ENCODE measurements at regions not wholly inside any gene's neighbourhood (a gene's known extent, or its start where the extent isn't known, plus 50 kb on each side); places are given as distances from the start of the nearest gene placed in this dataset.
"Not testable (repeated sequence)": the region's sequence is repeated elsewhere in the genome, so short reads cannot be mapped to it uniquely, and the experiment has no call there.

DNA sequence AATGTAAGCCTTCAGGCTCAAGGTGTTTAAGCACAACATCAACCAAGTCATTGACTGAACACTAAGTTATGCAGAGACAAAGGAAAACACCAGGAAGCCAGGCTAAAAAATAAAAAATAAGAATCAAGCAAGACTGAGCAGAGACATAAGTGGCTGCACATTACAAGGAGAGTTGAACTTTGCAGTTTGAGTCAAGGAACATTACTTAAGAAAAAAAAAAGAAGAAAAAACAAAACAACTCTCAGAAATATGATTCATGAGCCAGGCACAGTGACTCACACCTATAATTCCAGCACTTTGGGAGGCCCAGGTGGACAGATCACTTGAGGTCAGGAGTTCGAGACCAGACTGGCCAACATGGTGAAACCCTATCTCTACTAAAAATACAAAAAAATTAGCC lies 168.1 kb downstream of the C16orf95 start:
- Mint-ChIP-seq H3K36me3 (ENCODE audit: low read depth) (no peaks in the 10 kb centered on the region), H3K4me1 (ENCODE audit: low read depth) (no peaks in the 10 kb centered on the region), H3K9me3 (peaks cover 26% of the 10 kb centered on the region), H3K27ac (no peak overlapping the region), H3K4me3 (no peak overlapping the region), H3K27me3 (ENCODE audit: low read depth) (no peaks in the 10 kb centered on the region)
- DNase-seq (ENCODE audit: low spot score), result no peak

- Mint-ChIP-seq H3K4me1 (ENCODE audit: low read depth) (no peaks in the 10 kb centered on the region), H3K27me3 (ENCODE audit: low read depth) (no peaks in the 10 kb centered on the region), H3K27ac (no peak overlapping the region), H3K4me3 (no peak overlapping the region), H3K36me3 (ENCODE audit: low read depth) (no peaks in the 10 kb centered on the region), H3K9me3 (peaks cover 26% of the 10 kb centered on the region)
- no peak for DNase-seq (ENCODE audit: low spot score)
Observed at GRCh38 chr16:87150262-87150661, 166.9 kb downstream of the C16orf95 start.

GRCh38 chr16:87150681-87151280 lies 166.4 kb downstream of the C16orf95 start:
- Mint-ChIP-seq H3K27me3 (ENCODE audit: low read depth) (no peaks in the 10 kb centered on the region), H3K27ac (no peak overlapping the region), H3K36me3 (ENCODE audit: low read depth) (no peaks in the 10 kb centered on the region), H3K4me1 (ENCODE audit: low read depth) (no peaks in the 10 kb centered on the region), H3K4me3 (no peak overlapping the region), H3K9me3 (peaks cover 26% of the 10 kb centered on the region)
- DNase-seq (ENCODE audit: low spot score), result no peak

DNA sequence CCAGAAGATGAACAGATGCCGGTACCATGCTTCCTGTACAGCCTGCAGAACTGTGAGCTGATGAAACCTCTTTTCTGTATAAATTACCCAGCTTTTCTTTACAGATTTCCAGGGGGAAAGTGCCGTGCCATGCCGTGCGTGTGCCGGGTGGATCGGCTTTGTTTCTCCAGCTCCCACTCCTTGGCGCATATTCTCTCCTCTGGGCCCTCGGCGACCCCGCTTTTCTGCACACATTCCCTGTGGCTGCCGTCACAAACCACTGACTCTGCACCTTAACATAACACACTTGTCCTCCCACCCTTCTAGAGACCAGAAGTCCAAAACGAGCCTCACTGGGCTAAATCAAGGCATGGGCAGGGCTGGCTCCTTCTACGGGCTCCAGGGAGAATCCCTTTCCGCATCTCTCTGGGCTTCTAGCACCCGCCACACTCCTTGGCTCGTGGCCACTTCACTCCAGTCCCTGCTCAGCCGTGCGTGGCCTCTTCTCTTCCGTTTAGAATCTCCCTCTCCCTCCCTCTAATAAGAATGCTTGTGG lies 164.9 kb downstream of the C16orf95 start:
- Mint-ChIP-seq H3K27me3 (ENCODE audit: low read depth) (no peaks in the 10 kb centered on the region), H3K4me3 (no peak overlapping the region), H3K36me3 (ENCODE audit: low read depth) (no peaks in the 10 kb centered on the region), H3K9me3 (peaks cover 23% of the 10 kb centered on the region), H3K4me1 (ENCODE audit: low read depth) (no peaks in the 10 kb centered on the region), H3K27ac (no peak overlapping the region)
- no peak for DNase-seq (ENCODE audit: low spot score)

GRCh38 chr16:87153326-87153725 lies 163.9 kb downstream of the C16orf95 start:
- no peak overlapping the region for H3K27ac Mint-ChIP-seq
- H3K9me3 Mint-ChIP-seq, result peaks cover 21% of the 10 kb centered on the region
- no peak for DNase-seq (ENCODE audit: low spot score)
- no peaks in the 10 kb centered on the region for H3K4me1 Mint-ChIP-seq (ENCODE audit: low read depth)
- H3K27me3 Mint-ChIP-seq (ENCODE audit: low read depth), result no peaks in the 10 kb centered on the region
- no peak overlapping the region for H3K4me3 Mint-ChIP-seq
- H3K36me3 Mint-ChIP-seq (ENCODE audit: low read depth), result no peaks in the 10 kb centered on the region

GRCh38 chr16:87155315-87155714 lies 161.9 kb downstream of the C16orf95 start:
- DNase-seq (ENCODE audit: low spot score); H3K27me3 Mint-ChIP-seq (ENCODE audit: low read depth); H3K4me1 Mint-ChIP-seq (ENCODE audit: low read depth); H3K9me3 Mint-ChIP-seq; H3K27ac Mint-ChIP-seq; H3K36me3 Mint-ChIP-seq (ENCODE audit: low read depth); H3K4me3 Mint-ChIP-seq: not testable (repeated sequence)

GRCh38 chr16:87156195-87156594 lies 161.0 kb downstream of the C16orf95 start:
- Mint-ChIP-seq H3K27me3 (ENCODE audit: low read depth) (no peaks in the 10 kb centered on the region), H3K4me1 (ENCODE audit: low read depth) (no peaks in the 10 kb centered on the region), H3K36me3 (ENCODE audit: low read depth) (no peaks in the 10 kb centered on the region), H3K4me3 (no peak overlapping the region), H3K9me3 (peaks cover 8% of the 10 kb centered on the region), H3K27ac (no peak overlapping the region)
- DNase-seq (ENCODE audit: low spot score), result no peak

DNA sequence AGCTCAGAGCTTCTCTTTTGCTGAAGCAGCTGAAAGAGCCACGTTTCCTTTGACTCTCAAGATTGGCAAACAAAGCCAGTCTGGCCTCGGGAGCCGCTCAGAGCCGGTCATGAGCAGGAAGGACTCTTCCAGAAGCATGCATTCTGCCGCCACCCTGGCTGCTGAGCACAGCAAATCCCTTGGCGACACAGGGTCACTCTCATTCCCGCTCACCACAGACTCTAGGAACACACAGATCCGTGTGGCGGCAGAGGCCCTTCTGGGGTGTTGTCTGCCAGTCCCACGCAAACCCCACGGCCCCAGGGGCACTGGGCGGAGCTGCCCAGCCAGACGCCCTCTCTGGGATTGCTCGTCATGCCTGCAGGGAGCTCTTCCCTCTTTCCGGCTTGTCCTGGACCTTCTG lies 157.0 kb downstream of the C16orf95 start:
- Mint-ChIP-seq H3K9me3 (peaks cover 4% of the 10 kb centered on the region), H3K4me3 (no peak overlapping the region), H3K27ac (no peak overlapping the region), H3K27me3 (ENCODE audit: low read depth) (no peaks in the 10 kb centered on the region), H3K4me1 (ENCODE audit: low read depth) (no peaks in the 10 kb centered on the region), H3K36me3 (ENCODE audit: low read depth) (no peaks in the 10 kb centered on the region)
- DNase-seq (ENCODE audit: low spot score), result no peak

- no peaks in the 10 kb centered on the region for H3K27me3 Mint-ChIP-seq (ENCODE audit: low read depth)
- no peaks in the 10 kb centered on the region for H3K4me1 Mint-ChIP-seq (ENCODE audit: low read depth)
- H3K9me3 Mint-ChIP-seq, result peaks cover 4% of the 10 kb centered on the region
- H3K36me3 Mint-ChIP-seq (ENCODE audit: low read depth), result no peaks in the 10 kb centered on the region
- H3K27ac Mint-ChIP-seq, result no peak overlapping the region
- no peak for DNase-seq (ENCODE audit: low spot score)
- H3K4me3 Mint-ChIP-seq, result no peak overlapping the region
Observed at GRCh38 chr16:87160701-87161337, 156.4 kb downstream of the C16orf95 start.

DNA sequence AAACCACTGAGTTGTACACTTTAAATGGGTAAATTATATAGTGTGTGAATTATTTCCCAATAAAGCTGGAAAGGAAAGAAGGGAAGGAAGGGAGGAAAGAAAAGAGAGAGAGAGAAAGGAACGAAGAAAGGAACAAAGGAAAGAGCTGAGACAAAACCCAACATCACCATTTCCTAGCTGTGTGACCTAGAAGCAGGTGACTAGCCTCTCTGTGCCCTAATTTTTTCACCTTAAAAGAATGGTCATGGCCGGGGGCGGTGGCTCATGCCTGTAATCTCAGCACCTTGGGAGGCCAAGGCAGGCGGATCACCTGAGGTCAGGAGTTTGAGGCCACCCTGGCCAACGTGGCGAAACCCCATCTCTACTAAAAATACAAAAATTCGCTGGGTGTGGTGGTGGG lies 155.8 kb downstream of the C16orf95 start:
- H3K9me3 Mint-ChIP-seq; H3K4me3 Mint-ChIP-seq; H3K27ac Mint-ChIP-seq; H3K4me1 Mint-ChIP-seq (ENCODE audit: low read depth); H3K27me3 Mint-ChIP-seq (ENCODE audit: low read depth); DNase-seq (ENCODE audit: low spot score); H3K36me3 Mint-ChIP-seq (ENCODE audit: low read depth): not testable (repeated sequence)

DNA sequence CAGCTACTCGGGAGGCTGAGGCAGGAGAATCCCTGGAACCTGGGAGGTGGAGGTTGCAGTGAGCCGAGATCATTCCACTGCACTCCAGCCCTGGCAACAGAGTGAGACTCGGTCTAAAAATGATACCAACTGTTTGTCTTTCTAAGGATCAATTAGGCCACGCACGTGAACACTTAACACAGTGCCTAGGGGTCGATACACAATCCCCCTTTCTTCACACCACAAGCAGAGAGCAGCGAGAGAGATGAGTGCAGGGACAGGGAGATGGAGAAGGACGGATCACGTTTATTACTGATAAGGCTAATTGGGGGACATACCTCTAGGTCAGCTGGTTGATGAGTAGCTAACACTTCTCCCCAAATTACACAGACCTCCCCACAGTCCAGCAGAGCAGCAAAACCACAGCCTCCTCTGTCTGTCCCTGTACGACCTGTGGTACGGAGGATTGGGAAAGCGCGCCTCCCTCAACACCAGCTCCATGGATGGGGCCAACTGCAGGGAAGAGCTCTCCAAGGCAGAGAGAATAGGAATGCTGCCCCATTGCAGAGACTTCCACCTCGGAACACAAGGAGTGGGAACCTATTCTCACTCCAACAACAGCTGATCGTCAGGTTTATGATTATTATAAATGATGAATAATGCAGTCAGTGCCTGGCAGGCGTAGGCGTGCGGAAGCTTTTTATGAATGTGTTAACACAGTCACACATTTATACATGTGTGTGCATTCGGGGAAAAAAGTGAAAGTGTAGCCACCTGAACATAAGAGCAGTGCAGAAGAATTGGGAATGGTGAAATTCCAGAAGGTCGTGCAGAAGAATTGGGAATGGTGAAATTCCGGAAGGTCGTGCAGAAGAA lies 155.1 kb downstream of the C16orf95 start:
- Mint-ChIP-seq H3K27me3 (ENCODE audit: low read depth) (no peaks in the 10 kb centered on the region), H3K27ac (peak overlapping the region; percentile 59), H3K4me1 (ENCODE audit: low read depth) (no peaks in the 10 kb centered on the region), H3K4me3 (no peak overlapping the region), H3K36me3 (ENCODE audit: low read depth) (no peaks in the 10 kb centered on the region), H3K9me3 (peaks cover 4% of the 10 kb centered on the region)
- peak; percentile 21 for DNase-seq (ENCODE audit: low spot score)

- H3K27ac Mint-ChIP-seq; DNase-seq (ENCODE audit: low spot score); H3K9me3 Mint-ChIP-seq; H3K36me3 Mint-ChIP-seq (ENCODE audit: low read depth); H3K27me3 Mint-ChIP-seq (ENCODE audit: low read depth); H3K4me1 Mint-ChIP-seq (ENCODE audit: low read depth); H3K4me3 Mint-ChIP-seq: not testable (repeated sequence)
Observed at GRCh38 chr16:87162799-87163198, 154.4 kb downstream of the C16orf95 start.

- Mint-ChIP-seq H3K4me3 (no peak overlapping the region), H3K27ac (no peak overlapping the region), H3K9me3 (peaks cover 4% of the 10 kb centered on the region), H3K36me3 (ENCODE audit: low read depth) (no peaks in the 10 kb centered on the region), H3K4me1 (ENCODE audit: low read depth) (no peaks in the 10 kb centered on the region), H3K27me3 (ENCODE audit: low read depth) (no peaks in the 10 kb centered on the region)
- DNase-seq (ENCODE audit: low spot score), result no peak
Observed at GRCh38 chr16:87163637-87164036, 153.6 kb downstream of the C16orf95 start.

DNA sequence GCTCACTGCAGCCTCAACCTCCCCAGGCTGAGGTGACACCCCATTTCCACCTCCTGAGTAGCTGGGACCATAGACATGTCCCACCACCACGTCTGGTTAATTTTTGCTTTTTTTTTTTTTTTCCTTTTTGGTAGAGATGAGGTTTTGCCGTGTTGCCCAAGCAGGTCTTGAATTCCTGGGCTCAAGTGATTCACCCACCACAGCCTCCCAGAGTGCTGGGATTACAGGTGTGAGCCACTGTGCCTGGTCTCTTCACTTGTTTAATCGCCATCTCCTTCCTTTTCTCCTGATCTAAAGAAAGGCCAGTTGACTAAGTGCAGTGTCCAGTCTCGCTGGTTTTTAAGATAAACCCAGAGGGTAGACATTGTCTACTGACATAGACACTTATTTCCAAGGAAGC lies 152.0 kb downstream of the C16orf95 start:
- no peak overlapping the region for H3K27ac Mint-ChIP-seq
- H3K9me3 Mint-ChIP-seq, result peaks cover 4% of the 10 kb centered on the region
- no peaks in the 10 kb centered on the region for H3K27me3 Mint-ChIP-seq (ENCODE audit: low read depth)
- H3K36me3 Mint-ChIP-seq (ENCODE audit: low read depth), result no peaks in the 10 kb centered on the region
- no peak overlapping the region for H3K4me3 Mint-ChIP-seq
- no peak for DNase-seq (ENCODE audit: low spot score)
- H3K4me1 Mint-ChIP-seq (ENCODE audit: low read depth), result no peaks in the 10 kb centered on the region

Data from T-helper 2 cell treated with Interferon-gamma antibody and Interleukin-4, amounts not matched to agents 5 μg/mL and 100 μg/mL, for 36 hours (primary cell).